Astrocyte (in vitro differentiated cells and primary cell): ENCODE measurements at regions not wholly inside any gene's neighbourhood (a gene's known extent, or its start where the extent isn't known, plus 50 kb on each side); places are given as distances from the start of the nearest gene placed in this dataset.

Experiments
- DNase-seq: peaks from one replicate; pipeline ENCODE4 v3.0.0-alpha.2; 2010; ENCODE audit warnings: low read depth
- FAIRE-seq: peaks from 2 replicates; lab custom pipeline; 2011; peaks lifted over from hg19 to GRCh38; lab: Jason Lieb, UNC
- H2AFZ ChIP-seq: 2 replicates; pipeline ENCODE4 v1.6.0; 2012; ENCODE audit warnings: low read depth, low read length, inconsistent platforms
- H3K27ac ChIP-seq: 2 replicates; pipeline ENCODE4 v1.5.1; 2011; ENCODE audit warnings: low read depth, low read length, inconsistent platforms
- H3K27me3 ChIP-seq: 2 replicates; pipeline ENCODE4 v1.6.0; 2011; ENCODE audit warnings: low read length, inconsistent platforms; ENCODE audit not compliant: insufficient read depth
- H3K36me3 ChIP-seq: 2 replicates; pipeline ENCODE4 v1.5.1; 2011; ENCODE audit warnings: low read length, inconsistent platforms; ENCODE audit not compliant: insufficient read depth
- H3K4me1 ChIP-seq: 2 replicates; pipeline ENCODE4 v1.5.1; 2011; ENCODE audit warnings: low read length, inconsistent platforms; ENCODE audit not compliant: insufficient read depth
- H3K4me2 ChIP-seq: 2 replicates; pipeline ENCODE4 v1.6.0; 2012; ENCODE audit warnings: low read length, inconsistent platforms
- H3K4me3 ChIP-seq: 2 replicates; pipeline ENCODE4 v1.5.1; 2011; ENCODE audit warnings: low read depth, mild to moderate bottlenecking, low read length, inconsistent platforms; ENCODE audit not compliant: insufficient read depth
- H3K79me2 ChIP-seq: 2 replicates; pipeline ENCODE4 v1.6.0; 2012; ENCODE audit warnings: mild to moderate bottlenecking, low read length, inconsistent platforms; ENCODE audit not compliant: insufficient read depth
- H3K9ac ChIP-seq: 2 replicates; pipeline ENCODE4 v1.6.0; 2012; ENCODE audit warnings: mild to moderate bottlenecking, low read length, inconsistent platforms
- H3K9me3 ChIP-seq: 2 replicates; pipeline ENCODE4 v1.5.1; 2012; ENCODE audit warnings: low read depth, mild to moderate bottlenecking, low read length, inconsistent platforms; ENCODE audit not compliant: insufficient read depth
- H4K20me1 ChIP-seq: 2 replicates; pipeline ENCODE4 v1.6.0; 2012; ENCODE audit warnings: low read length, inconsistent platforms; ENCODE audit not compliant: insufficient read depth
- H3K27ac Mint-ChIP-seq: one replicate; pipeline ENCODE4 v1.8.0; 2021; ENCODE audit warnings: mild to moderate bottlenecking, mixed read lengths; ENCODE audit not compliant: unreplicated experiment
- H3K27me3 Mint-ChIP-seq: one replicate; pipeline ENCODE4 v1.8.0; 2021; ENCODE audit warnings: low read depth, mixed read lengths; ENCODE audit not compliant: unreplicated experiment
- H3K36me3 Mint-ChIP-seq: one replicate; pipeline ENCODE4 v1.8.0; 2021; ENCODE audit warnings: low read depth, mixed read lengths; ENCODE audit not compliant: unreplicated experiment
- H3K4me1 Mint-ChIP-seq: one replicate; pipeline ENCODE4 v1.8.0; 2021; ENCODE audit warnings: low read depth, mixed read lengths; ENCODE audit not compliant: unreplicated experiment
- H3K4me3 Mint-ChIP-seq: one replicate; pipeline ENCODE4 v1.8.0; 2021; ENCODE audit warnings: mild to moderate bottlenecking, moderate library complexity, mixed read lengths; ENCODE audit not compliant: unreplicated experiment
- H3K9me3 Mint-ChIP-seq: one replicate; pipeline ENCODE4 v1.8.0; 2021; ENCODE audit warnings: mild to moderate bottlenecking, mixed read lengths; ENCODE audit not compliant: unreplicated experiment
- CTCF ChIP-seq: IDR thresholded peaks from 2 replicates; pipeline ENCODE4 v1.5.1; 2011; ENCODE audit warnings: low read depth, mild to moderate bottlenecking, inconsistent platforms, low read length, moderate library complexity; ENCODE audit not compliant: insufficient read depth
- EZH2 ChIP-seq: IDR thresholded peaks from 2 replicates; pipeline ENCODE4 v1.6.1; 2012; ENCODE audit warnings: mild to moderate bottlenecking, low read length, inconsistent platforms; ENCODE audit not compliant: insufficient read depth

- H3K36me3 ChIP-seq, result no peaks in the 10 kb centered on the region
- no peaks in the 10 kb centered on the region for H3K4me1 Mint-ChIP-seq
- no peak for TF ChIP-seq CTCF
- no peak for TF ChIP-seq EZH2
- DNase-seq (no peak), FAIRE-seq (no peak)
- H3K9ac ChIP-seq, result no peak overlapping the region
- no peak overlapping the region for H3K27ac Mint-ChIP-seq
- no peak overlapping the region for H3K4me2 ChIP-seq
- H3K4me1 ChIP-seq, result no peaks in the 10 kb centered on the region
- H3K36me3 Mint-ChIP-seq, result no peaks in the 10 kb centered on the region
- H3K4me3 ChIP-seq, result no peak overlapping the region
- H4K20me1 ChIP-seq, result no peaks in the 10 kb centered on the region
- H3K79me2 ChIP-seq, result no peaks in the 10 kb centered on the region
- no peaks in the 10 kb centered on the region for H3K27me3 ChIP-seq
- H2AFZ ChIP-seq, result no peak overlapping the region
- H3K9me3 ChIP-seq, result no peaks in the 10 kb centered on the region
- H3K9me3 Mint-ChIP-seq, result no peaks in the 10 kb centered on the region
- H3K27me3 Mint-ChIP-seq, result peaks cover 2% of the 10 kb centered on the region
- no peak overlapping the region for H3K4me3 Mint-ChIP-seq
- no peak overlapping the region for H3K27ac ChIP-seq
Measured at GRCh38 chr4:58138786-58139668, 1028.8 kb upstream of the IGFBP7 start.

- FAIRE-seq (no peak), DNase-seq (no peak)
- Histone ChIP-seq H3K9me3 (peaks cover 3% of the 10 kb centered on the region), H3K79me2 (no peaks in the 10 kb centered on the region), H3K4me3 (no peak overlapping the region), H3K4me2 (no peak overlapping the region), H3K36me3 (no peaks in the 10 kb centered on the region), H3K9ac (no peak overlapping the region), H3K27me3 (no peaks in the 10 kb centered on the region), H4K20me1 (no peaks in the 10 kb centered on the region), H2AFZ (no peak overlapping the region), H3K4me1 (no peaks in the 10 kb centered on the region), H3K27ac (no peak overlapping the region)
- H3K27me3 Mint-ChIP-seq, result no peaks in the 10 kb centered on the region
- no peaks in the 10 kb centered on the region for H3K9me3 Mint-ChIP-seq
- no peaks in the 10 kb centered on the region for H3K4me1 Mint-ChIP-seq
- H3K4me3 Mint-ChIP-seq, result no peak overlapping the region
- H3K36me3 Mint-ChIP-seq, result no peaks in the 10 kb centered on the region
- TF ChIP-seq CTCF (no peak), EZH2 (no peak)
- H3K27ac Mint-ChIP-seq, result no peak overlapping the region
Measured at GRCh38 chr4:58136604-58137003, 1026.4 kb upstream of the IGFBP7 start.

GRCh38 chr4:58127680-58128079 lies 1017.5 kb upstream of the IGFBP7 start:
- H3K79me2 ChIP-seq, result no peaks in the 10 kb centered on the region
- no peak overlapping the region for H3K4me3 ChIP-seq
- H3K9ac ChIP-seq, result no peak overlapping the region
- Mint-ChIP-seq H3K4me3 (no peak overlapping the region), H3K9me3 (peaks cover 7% of the 10 kb centered on the region), H3K4me1 (no peaks in the 10 kb centered on the region), H3K27ac (no peak overlapping the region), H3K36me3 (no peaks in the 10 kb centered on the region), H3K27me3 (peaks cover 3% of the 10 kb centered on the region)
- H3K27me3 ChIP-seq, result no peaks in the 10 kb centered on the region
- FAIRE-seq (no peak), DNase-seq (no peak)
- H3K27ac ChIP-seq, result no peak overlapping the region
- H3K36me3 ChIP-seq, result no peaks in the 10 kb centered on the region
- H3K4me1 ChIP-seq, result no peaks in the 10 kb centered on the region
- H2AFZ ChIP-seq, result no peak overlapping the region
- no peak overlapping the region for H3K4me2 ChIP-seq
- H4K20me1 ChIP-seq, result no peaks in the 10 kb centered on the region
- H3K9me3 ChIP-seq, result peaks cover 3% of the 10 kb centered on the region
- TF ChIP-seq EZH2 (no peak), CTCF (no peak)
